ENCODE measurements at regions not wholly inside any gene's neighbourhood (a gene's known extent, or its start where the extent isn't known, plus 50 kb on each side); places are given as distances from the start of the nearest gene placed in this dataset.

DNA sequence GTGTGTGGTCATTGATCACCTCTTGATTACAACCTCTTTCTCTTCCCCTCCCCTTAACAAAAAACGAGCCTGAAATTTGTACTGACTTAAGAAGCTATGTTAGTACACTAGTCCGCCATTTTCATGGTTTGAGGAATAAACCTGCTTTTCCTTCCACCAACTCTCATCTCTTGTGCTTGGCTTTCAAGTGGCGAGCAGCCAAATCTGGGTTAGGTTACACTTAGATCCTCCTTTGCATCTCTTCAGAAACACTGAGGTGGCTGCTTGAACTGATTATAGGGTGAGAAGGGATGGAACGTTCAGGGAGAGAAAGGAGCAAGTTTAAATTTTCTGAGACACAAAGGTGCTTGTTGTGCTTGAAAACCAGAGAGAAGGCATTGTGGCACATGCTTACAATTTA lies 2171.4 kb downstream of the LRRC4C start:
- no peak for DNase-seq

GRCh38 chr11:39268176-39268690 lies 2191.2 kb downstream of the LRRC4C start:
- DNase-seq, result no peak

DNA sequence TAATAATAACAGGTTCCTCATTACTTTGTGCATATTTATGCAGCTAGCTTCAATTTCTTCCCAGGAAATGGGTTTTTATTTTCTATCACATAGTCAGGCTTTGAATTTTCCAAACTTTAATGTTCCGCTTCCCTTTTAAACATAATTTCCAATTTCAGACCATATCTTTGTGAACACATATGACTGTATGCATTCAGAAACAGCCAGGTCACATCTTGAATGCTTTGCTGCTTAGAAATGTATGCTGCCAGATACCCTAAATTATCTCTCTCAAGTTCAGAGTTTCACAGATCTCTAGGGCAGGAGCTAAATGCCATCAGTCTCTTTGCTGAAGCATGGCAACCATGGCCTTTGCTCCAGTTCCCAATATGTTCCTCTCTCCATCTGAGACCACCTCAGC lies 2203.8 kb downstream of the LRRC4C start:
- DNase-seq, result no peak

GRCh38 chr11:39249566-39250365 lies 2209.7 kb downstream of the LRRC4C start:
- DNase-seq, result no peak

DNA sequence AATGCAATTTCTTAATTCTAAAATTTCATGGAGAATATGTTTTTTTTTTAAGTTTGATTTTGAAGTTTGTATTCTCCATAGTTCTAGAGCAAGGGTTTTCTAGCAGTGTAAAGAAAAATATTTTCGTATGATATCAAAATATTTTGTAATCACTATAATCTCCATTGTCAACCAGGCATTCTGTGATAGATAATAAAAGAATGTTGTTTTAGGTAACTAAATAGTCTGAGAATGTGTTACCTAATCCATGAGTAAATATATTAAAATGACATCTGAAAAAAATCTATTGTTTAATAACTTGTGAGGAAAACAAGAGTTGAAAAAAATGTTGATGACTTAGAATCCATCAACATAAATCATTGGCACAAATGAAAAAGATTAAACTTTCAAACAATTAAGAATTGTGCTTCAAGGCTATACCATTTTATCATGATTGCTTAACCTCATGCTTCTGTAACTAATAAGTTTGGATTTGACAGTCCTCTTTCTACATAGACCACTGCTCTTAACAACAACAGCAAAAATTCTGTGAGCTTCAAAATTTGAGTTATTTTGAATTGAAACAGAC lies 2211.8 kb downstream of the LRRC4C start:
- DNase-seq, result no peak

DNA sequence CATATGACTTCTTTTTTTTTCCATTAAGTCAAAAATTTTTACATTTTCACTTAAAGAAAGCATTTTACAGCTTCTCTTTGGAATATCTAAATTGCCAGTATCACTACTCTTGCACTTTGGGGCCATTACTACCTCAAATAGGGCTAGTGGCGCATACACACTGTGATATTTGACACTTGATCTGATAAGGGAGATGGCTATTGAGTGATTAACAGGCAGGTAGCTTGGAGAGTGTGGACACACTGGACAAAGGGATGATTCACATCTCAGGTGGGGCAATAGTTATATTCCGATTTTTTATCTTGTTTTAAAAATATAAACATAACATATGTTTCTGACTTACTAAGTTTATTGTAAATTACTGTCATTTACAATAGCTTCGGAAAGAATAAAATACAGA lies 2219.9 kb downstream of the LRRC4C start:
- DNase-seq, result no peak

GRCh38 chr11:39236916-39237315 lies 2222.5 kb downstream of the LRRC4C start:
- no peak for DNase-seq

DNA sequence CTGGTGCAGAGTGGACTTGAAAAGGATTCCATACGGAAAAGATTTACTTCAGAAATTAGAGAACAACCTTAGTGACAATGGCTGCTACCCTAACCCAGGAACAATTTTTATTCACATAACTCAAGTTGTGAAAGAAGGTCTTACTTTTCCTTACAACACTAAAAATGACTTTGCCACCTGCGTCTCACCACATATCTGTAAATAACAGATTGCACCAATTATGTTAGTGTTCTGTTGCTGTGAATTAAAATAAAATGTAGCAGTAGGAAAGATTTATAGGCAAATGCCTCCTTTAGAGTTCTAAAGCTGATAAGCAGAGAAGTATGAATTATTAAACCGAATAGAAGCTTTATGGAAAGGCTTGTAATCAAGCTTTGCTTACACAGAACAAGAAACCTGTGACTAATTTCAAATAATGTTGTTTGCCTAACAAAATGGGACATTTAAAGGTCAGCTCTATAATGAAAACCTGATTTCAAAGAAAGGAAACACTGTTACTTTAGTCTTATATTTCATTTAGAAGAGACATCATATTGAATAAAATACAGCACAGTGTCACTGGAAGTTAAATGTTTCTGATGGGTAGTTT lies 2237.8 kb downstream of the LRRC4C start:
- no peak for DNase-seq

- no peak for DNase-seq
These were observed 2238.8 kb downstream of the LRRC4C start for GRCh38 chr11:39220501-39221230.

GRCh38 chr11:39220069-39220468 lies 2239.4 kb downstream of the LRRC4C start:
- DNase-seq, result no peak

DNA sequence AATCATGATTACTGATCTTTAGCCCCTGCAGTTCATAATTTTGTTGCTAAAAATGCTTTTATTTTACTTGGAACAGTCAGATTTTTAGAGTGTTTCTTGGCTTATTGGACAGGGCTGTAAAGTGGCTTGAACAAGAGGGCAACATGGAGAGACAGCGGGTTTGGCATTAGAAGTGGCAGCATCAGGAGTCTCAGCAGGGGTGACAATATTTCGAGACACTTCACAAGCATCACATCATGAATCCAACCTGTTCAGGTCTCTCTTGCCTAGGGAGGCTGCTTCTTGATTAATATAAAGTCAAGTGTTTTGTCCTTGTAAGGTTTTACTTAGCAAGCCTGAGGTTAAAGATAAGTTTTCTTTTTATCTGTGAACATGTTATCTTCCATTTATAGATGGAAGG lies 2249.5 kb downstream of the LRRC4C start:
- no peak for DNase-seq

DNA sequence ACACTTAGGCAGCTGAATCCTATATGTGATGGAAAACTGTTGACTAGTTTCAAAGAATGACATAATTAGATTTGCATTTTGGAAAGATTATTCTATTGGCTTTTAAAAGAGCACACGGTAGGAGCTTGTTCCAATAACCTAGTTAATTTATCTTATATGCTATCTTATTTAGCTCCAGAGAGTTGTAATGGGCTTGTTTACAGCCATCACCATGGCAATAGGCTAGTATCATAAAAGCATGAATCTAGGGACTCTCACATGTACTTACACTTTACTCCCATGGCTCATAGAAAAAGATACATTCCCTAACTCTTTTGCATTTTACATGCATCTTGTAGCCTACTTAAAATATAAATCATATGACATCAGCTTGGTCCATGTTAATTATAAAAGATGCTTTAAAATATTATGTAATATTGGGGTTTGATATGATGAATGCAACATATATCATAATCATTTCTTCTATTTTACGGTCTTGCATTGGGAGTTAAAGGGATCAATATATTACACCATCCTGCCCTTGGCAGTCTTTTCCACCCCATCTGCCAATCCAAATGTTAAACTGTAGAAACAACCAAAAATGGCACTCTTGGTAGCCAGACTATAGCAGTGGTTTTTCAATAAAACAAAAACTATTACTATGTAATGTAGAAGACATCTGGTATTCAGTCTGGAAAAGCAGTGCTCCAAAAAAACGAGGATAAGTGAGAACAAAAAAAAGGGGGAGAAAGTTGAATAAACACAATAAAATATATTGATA lies 2254.0 kb downstream of the LRRC4C start:
- no peak for DNase-seq

- DNase-seq, result no peak
These were observed 2266.8 kb downstream of the LRRC4C start for GRCh38 chr11:39192671-39193070.

DNA sequence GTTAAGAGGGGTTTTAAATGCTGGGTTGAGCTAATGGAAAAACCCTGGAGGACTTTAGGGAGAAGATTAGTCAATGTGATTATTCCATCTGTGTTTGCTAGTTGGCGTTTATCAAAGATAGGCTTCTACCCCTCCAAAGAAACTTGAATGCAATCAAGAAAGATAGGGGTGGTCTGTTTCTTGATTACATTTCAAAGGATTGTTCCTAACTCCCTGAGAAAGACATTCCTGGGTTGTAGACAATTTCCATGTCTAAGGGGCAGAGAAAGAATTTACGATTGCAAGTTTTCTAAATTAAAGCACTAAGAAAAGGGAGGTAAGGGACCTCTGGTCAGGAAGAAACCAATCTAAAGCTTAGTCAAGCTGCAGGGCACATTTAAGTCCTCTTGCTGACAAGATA lies 2268.7 kb downstream of the LRRC4C start:
- no peak for DNase-seq

- DNase-seq, result no peak
These were observed 2281.8 kb downstream of the LRRC4C start for GRCh38 chr11:39177678-39178077.

DNA sequence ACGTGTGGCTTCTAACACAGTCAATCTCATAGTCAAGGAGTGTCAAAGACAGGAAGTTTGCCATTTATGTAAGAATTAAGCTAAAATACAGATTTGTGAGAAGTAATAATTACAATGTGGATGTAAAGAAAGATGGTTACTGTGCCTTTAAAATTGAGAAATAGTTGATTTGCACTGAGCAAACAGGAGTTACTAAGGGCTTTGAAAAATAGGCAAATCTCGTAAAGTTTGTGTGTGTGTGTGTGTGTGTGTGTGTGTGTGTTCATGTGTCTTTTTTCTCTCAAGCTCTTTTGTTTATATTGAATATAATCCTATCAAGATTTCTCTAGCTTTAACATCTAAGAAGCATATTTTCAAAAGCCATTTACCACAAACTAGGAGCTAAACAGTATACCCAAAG lies 2284.5 kb downstream of the LRRC4C start:
- no peak for DNase-seq

GRCh38 chr11:39174196-39174595 lies 2285.3 kb downstream of the LRRC4C start:
- DNase-seq, result no peak

DNA sequence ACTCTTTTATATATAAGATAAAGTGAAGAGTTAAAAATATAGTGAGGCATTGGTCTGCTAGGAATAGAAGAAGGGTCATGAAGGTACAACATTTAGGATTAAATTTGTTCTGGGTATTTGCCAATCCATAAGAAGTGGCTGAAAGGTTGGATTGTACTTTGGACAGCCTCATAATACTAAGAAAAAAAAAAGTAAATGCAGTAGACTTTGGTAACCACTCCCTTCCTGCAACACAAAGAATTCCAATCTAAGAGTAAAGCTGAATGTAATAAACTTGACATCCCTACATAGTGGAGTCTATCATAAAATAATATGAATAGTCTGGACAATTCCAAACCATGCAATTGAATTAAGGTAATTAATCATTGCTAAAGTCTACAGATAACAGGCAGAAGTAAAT lies 2294.4 kb downstream of the LRRC4C start:
- DNase-seq, result no peak

DNA sequence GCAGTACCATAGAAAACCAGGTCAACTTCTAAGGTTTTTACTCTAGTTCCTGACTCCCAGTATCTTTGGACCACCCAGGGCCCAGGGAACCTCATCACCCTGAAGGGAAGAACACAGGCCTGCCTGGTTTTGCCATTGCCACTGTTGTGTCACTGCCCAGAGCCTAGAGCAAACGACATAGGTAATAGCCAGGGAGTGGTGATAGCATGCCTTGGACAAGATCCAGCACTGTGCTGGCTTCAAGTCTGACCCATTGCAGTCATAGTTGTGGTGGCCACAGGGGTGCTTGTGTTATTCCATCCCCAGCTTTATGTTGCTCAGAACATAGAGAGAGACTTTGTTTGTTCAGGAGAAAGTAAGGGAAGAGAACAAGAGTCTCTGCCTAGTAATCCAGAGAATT lies 2310.2 kb downstream of the LRRC4C start:
- no peak for DNase-seq

DNA sequence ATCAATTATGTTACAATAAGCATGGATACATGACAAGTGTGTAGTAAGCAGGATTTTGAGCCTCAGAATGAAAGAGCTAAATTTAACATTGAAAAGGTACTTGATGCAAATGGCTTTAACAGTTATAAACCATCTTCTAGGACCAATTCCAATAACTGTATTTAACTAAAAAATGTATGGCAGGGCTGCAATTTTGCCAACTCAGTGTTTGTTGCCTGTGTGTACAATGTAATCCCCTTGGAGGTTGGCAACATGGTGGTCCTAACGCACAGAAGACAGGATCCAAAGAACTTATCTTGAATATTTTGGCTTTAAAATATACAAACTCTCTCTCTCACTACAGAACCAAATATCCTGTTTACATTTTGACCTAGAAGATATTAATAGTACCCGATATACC lies 2314.1 kb downstream of the LRRC4C start:
- no peak for DNase-seq

DNA sequence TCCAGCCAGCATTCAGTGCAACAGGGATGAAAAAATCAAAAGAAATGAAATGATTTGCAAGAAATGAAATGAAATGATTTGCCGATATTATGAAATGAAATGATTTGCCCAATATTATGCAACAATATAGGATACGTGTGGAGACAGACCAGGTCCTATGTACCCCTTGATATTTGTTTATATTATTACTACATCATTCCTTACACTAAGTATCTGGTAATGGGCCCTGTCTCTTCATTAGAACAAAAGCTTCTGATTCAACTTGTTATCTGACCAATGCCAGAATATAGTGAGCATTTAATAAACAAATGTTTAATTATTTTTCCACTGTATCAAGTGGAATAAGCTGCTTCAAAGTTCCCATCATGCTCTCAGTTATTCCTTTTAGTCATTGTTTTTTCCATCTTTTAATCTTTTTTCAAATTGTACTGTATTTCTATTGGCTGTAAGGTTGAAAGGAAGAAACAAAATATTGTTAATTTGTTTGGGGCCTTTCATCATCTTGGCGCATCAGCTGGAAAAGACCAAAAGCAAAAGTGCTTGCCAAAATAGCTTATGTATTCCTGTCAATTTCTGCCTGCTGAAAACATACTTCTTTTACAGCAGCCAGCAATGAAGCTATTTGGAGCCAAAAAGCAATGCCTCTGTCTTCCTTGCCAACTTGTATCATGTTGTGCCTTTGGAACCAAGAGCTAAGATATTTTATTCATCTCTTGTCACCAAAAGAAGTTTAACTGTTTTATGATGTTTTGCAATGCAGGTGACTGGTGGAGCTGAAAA lies 2314.9 kb downstream of the LRRC4C start:
- DNase-seq, result no peak

GRCh38 chr11:39139581-39139980 lies 2319.9 kb downstream of the LRRC4C start:
- no peak for DNase-seq

Measured in activated naive CD4-positive, alpha-beta T cell (primary cell).